ENCODE measurements at regions not wholly inside any gene's neighbourhood (a gene's known extent, or its start where the extent isn't known, plus 50 kb on each side); places are given as distances from the start of the nearest gene placed in this dataset.

DNA sequence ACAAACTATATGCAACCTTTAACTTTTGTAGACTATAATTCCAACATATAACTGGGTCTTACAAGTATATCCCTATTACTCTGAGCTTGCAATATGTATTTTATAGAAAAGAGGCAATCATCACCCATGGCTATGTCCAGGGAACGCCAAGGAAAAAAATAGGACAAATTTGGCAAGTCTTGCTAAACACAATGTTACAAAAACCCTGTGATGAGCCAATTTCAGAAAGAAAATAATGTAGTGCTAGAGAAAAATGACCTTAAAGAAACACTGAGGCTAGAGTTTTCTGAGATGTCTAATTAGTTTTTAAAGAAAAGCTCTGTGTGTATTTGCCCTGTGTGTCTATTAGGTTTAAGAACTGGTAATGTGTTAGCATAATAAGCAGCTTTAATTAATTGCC, 68.0 kb upstream of the FREM2 start:
- DNase-seq, result no peak

DNA sequence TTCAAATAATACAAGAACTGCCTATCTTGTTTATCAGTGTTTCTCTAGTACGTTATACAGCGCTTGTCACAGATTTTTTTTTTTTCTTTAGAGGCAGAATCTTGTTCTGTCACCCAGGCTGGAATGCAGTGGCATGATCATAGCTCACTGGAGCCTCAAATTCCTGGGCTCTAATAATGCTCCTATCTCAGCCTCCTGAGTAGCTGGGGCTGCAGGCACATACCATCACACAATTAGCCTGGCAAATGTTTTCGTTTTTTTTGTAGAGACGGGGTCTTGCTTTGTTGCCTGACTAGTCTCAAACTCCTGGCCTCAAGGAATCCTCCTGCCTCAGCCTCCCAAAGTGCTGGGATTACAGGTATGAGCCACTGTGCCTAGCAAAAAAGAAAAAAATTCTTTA, 66.0 kb upstream of the FREM2 start:
- DNase-seq, result no peak

DNA sequence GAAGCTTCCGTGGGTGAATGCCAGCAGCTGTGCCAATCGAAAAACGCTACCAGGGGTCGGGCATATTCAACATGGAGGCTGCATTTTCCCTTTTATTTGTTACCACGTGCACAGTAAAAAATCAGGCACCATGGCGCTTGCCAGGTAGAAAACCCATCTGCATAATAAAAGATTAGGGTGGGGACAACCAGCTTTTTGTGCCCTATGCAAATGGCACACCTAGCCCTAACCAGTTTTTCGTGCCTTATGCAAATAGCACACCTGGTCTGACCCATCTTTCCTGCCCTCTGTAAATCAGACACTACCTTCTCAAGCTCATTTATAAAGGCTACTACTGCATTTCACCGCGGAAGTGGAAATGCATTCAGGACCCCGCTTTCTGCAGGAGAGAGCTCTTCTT, 62.1 kb upstream of the FREM2 start:
- no peak for DNase-seq

DNA sequence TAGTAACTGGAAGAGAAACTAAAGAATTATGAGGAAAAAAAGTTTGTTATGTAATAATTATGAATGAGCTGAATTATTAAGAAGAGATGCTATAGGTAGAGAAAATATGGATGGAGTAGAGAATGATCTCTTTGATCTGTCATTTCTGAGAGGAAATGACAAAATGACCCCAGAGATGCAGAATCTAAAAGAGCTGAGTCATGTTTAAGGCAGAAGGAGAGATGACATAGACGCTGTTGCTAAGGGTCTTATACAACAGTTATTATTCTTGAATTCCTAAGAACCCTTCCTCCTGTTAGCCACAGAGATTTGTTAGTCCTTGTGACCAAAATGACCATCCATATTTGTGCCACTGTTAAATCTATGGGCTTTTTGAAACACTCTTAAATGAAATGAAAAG, 58.3 kb upstream of the FREM2 start:
- DNase-seq, result no peak

DNA sequence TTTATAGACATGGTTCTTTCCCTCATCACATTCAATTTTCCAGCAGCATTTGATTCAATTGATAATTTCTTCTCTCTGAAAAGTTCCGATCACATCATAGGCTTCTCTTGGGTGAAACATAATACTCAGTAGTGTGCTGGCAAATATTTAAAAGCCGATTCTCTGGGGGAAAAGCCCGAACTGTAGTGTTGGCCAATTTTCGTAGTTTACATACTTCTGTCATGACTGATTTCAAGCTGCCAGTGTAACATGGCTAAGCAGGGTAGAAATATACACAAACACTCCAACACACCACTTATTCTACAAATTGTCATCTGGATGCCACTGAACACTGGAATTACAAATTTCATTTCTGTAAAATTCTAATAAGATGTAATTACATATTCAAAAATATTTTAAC, 56.1 kb upstream of the FREM2 start:
- no peak for DNase-seq

DNA sequence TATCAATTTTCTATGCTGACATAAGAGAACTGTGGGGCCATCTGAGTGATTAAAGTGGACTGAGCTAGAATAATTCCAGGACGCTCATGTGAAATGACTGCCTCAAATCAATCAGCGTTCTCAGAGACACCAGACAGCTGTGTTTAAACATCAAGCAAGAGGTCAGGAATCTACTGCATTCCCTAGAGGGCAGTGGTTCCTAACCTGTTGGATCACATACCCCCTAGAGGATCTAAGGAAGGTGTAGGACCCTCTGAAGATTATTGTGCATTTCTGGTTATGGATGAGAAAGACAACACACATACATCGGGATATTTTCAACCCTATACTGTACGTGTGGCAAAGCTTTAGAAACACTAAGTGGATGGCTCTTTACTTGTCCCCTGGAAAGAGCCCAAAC, 51.8 kb upstream of the FREM2 start:
- no peak for DNase-seq

DNA sequence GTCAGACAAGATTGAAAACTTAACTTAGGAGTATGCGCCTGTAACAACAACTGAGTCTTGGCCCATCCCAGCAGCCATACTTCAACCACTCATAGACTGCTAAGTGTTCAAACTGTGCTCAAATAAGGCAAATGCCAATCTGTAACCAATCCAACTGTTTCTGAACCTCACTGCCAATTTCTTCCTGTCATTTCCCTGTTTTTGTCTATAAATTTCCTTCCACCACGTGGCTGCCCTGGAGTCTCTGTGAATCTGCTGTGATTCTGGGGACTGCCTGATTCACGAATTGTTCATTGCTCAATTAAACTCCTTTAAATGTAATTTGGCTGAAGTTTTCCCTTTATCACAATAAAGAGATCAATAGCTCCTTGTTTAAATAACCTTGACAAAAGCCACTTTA, 50.8 kb upstream of the FREM2 start:
- no peak for DNase-seq

DNA sequence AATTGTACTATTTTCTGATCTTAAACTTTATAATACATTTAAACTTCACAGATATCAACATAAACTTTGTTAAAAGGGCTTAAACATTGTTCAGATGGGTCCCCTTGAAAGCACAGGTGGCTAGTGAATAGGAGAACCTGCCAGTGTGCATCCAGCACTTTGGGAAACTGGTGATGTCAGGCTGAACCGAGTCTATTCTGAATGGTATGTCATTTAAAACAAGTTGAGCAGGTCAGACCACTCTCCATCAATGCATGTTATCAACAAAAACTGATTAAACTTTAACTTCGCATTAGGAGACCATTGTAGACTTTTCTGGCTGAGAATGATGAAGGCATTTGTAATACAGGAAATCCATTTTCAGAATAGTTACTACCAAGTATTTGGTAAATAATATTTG, 50.1 kb upstream of the FREM2 start:
- DNase-seq, result no peak

Data from SHP77 treated with DMSO at 0.1 percent for 48 hours (cell line).